Epithelial cell of proximal tubule (primary cell): ENCODE measurements at regions not wholly inside any gene's neighbourhood (a gene's known extent, or its start where the extent isn't known, plus 50 kb on each side); places are given as distances from the start of the nearest gene placed in this dataset.

Experiments used
- DNase-seq: peaks from one replicate; pipeline ENCODE4 v3.0.0-alpha.2; 2011; ENCODE audit warnings: low read depth
- H3K4me3 ChIP-seq: 2 replicates; pipeline ENCODE4 v1.5.1; 2011; ENCODE audit warnings: low read depth, mild to moderate bottlenecking, low read length
- CTCF ChIP-seq: conservative IDR thresholded peaks from 2 replicates; pipeline ENCODE4 v1.5.1; 2012; ENCODE audit warnings: low read depth, mild to moderate bottlenecking, low read length

GRCh38 chr10:58462863-58463507 is 49.7 kb upstream of the BICC1 start:
- H3K4me3 ChIP-seq, result no peak overlapping the region
- TF ChIP-seq CTCF, result no peak
- no peak for DNase-seq
